ENCODE measurements at regions not wholly inside any gene's neighbourhood (a gene's known extent, or its start where the extent isn't known, plus 50 kb on each side); places are given as distances from the start of the nearest gene placed in this dataset.
A peak's percentile ranks its signal among the peaks of the same experiment; 100 is the strongest.

DNA sequence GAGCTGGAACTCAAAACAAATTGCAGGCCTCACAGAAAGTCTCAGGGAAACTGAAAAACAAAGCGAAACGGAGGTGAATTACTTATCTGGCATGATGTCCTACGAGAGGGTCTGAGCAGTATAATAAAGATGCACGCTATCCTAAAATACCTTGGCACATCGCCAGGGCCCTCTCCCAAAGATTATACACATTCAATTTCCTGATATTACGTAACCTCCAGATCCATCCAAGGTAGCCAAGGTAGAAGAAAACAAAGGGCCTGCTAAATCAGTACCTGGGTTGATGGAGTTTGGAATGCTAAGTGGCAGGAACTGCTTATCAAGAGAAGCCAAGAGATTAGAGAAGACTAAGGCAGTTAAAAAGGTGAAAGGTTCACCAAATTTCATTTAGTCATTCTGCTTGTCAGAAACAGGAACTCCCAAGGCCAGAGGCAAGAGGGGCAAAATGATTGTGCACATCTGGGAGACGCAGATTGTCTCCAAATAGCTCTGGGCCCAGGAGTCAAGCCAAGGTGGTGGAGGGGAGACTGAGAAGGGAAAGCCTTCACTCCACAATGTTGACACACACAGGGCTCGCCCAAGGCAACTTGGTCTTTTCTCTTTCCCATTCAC is 236.8 kb upstream of the ATP5MC3 start:
- WGBS (ENCODE audit: missing lambda C conversion rate) = 51% methylated on average over 8 of the region's 8 CpGs
- DNase-seq (ENCODE audit: low read depth in 1 of 2, low spot score in 1 of 2) = no peak
- POLR2A ChIA-PET = no interaction called here
- CTCF ChIA-PET = no interaction called here
- TF ChIP-seq JUNB (IDR thresholded peaks at IDR 0.05) (no peak), TFCP2L1 (CRISPR knock-in tag; IDR thresholded peaks at IDR 0.05) (no peak), JUN (IDR thresholded peaks at IDR 0.05) (no peak), ZC3H11A (IDR thresholded peaks at IDR 0.05) (no peak), SMC3 (IDR thresholded peaks at IDR 0.05) (no peak), HOXA7 (CRISPR knock-in tag; IDR thresholded peaks at IDR 0.05) (no peak), FOSB (CRISPR knock-in tag; IDR thresholded peaks at IDR 0.05) (no peak), MAFK (IDR thresholded peaks at IDR 0.05; ENCODE audit: partially characterized antibody) (no peak), MYC (IDR thresholded peaks at IDR 0.05; ENCODE audit: borderline replicate concordance, low read length) (no peak), FOSL2 (IDR thresholded peaks at IDR 0.05) (no peak), FOSL2 (CRISPR knock-in tag; IDR thresholded peaks at IDR 0.05) (no peak), SREBF2 (IDR thresholded peaks at IDR 0.05) (no peak), RAD21 (conservative IDR thresholded peaks at IDR 0.05 in 1 of 2, IDR thresholded peaks at IDR 0.05 in 1 of 2) (no peak)
- TF ChIP-seq, protein P1, sequence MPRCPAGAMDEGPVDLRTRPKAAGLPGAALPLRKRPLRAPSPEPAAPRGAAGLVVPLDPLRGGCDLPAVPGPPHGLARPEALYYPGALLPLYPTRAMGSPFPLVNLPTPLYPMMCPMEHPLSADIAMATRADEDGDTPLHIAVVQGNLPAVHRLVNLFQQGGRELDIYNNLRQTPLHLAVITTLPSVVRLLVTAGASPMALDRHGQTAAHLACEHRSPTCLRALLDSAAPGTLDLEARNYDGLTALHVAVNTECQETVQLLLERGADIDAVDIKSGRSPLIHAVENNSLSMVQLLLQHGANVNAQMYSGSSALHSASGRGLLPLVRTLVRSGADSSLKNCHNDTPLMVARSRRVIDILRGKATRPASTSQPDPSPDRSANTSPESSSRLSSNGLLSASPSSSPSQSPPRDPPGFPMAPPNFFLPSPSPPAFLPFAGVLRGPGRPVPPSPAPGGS (IDR thresholded peaks at IDR 0.05) = no peak
- Histone ChIP-seq H3K4me3 (no peak overlapping the region), H3K27ac (no peak overlapping the region), H3K4me1 (no peaks in the 10 kb centered on the region), H3K4me2 (no peak overlapping the region), H3K9me3 (no peaks in the 10 kb centered on the region)
- no peak for ATAC-seq
- no peak for FAIRE-seq

DNA sequence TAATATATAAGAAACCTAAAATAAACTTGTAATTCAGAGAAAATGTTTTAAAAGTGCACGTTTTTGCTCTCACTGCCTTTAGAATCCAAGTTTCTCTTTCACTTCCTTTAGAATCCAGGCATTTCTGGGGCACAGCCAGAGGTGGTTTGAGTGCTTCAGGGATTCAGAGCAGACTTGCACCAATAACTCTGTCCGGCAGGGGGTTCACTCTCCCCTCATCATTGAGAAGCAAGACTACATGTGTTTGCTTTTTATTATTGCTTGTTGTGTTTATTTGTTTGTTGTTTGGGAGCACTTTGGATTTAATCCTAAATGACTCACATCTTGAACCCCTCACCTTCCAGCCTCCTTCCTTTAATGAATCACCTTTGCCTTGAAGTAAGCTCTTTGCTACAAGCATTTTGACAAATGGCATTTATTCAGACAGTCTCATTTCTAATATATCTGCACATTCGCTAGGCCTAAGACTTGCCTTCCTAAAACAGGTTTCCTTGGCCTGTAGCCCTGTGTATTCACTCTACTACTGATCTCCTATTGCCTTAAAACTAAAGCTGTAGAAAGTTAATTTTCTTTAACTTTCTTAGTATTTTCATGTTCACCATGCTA is 233.5 kb upstream of the ATP5MC3 start:
- POLR2A ChIA-PET = no interaction called here
- TF ChIP-seq FOSL2 (IDR thresholded peaks at IDR 0.05) = no peak
- TF ChIP-seq FOSL2 (CRISPR knock-in tag; IDR thresholded peaks at IDR 0.05) = no peak
- TF ChIP-seq, protein P2, sequence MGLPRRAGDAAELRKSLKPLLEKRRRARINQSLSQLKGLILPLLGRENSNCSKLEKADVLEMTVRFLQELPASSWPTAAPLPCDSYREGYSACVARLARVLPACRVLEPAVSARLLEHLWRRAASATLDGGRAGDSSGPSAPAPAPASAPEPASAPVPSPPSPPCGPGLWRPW (IDR thresholded peaks at IDR 0.05) = no peak
- peak; percentile 46; the same call in 2 of the 3 replicates for TF ChIP-seq SMC3 (IDR thresholded peaks at IDR 0.05)
- peak; percentile 39 to 53 for TF ChIP-seq RAD21 (conservative IDR thresholded peaks at IDR 0.05 in 1 of 2, IDR thresholded peaks at IDR 0.05 in 1 of 2)
- no peak for TF ChIP-seq NFE2L2 (conservative IDR thresholded peaks at IDR 0.05; ENCODE audit: low read length)
- TF ChIP-seq CBX2 (IDR thresholded peaks at IDR 0.05; ENCODE audit: borderline replicate concordance, low read depth) = no peak
- TF ChIP-seq, protein P1 (IDR thresholded peaks at IDR 0.05) = no peak
- no peak for TF ChIP-seq POLR2AphosphoS2 (conservative IDR thresholded peaks at IDR 0.05; ENCODE audit: low read length)
- TF ChIP-seq, protein P3, sequence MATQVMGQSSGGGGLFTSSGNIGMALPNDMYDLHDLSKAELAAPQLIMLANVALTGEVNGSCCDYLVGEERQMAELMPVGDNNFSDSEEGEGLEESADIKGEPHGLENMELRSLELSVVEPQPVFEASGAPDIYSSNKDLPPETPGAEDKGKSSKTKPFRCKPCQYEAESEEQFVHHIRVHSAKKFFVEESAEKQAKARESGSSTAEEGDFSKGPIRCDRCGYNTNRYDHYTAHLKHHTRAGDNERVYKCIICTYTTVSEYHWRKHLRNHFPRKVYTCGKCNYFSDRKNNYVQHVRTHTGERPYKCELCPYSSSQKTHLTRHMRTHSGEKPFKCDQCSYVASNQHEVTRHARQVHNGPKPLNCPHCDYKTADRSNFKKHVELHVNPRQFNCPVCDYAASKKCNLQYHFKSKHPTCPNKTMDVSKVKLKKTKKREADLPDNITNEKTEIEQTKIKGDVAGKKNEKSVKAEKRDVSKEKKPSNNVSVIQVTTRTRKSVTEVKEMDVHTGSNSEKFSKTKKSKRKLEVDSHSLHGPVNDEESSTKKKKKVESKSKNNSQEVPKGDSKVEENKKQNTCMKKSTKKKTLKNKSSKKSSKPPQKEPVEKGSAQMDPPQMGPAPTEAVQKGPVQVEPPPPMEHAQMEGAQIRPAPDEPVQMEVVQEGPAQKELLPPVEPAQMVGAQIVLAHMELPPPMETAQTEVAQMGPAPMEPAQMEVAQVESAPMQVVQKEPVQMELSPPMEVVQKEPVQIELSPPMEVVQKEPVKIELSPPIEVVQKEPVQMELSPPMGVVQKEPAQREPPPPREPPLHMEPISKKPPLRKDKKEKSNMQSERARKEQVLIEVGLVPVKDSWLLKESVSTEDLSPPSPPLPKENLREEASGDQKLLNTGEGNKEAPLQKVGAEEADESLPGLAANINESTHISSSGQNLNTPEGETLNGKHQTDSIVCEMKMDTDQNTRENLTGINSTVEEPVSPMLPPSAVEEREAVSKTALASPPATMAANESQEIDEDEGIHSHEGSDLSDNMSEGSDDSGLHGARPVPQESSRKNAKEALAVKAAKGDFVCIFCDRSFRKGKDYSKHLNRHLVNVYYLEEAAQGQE (IDR thresholded peaks at IDR 0.05) = no peak
- no peak for TF ChIP-seq EHF (CRISPR knock-in tag; IDR thresholded peaks at IDR 0.05)
- no peak for TF ChIP-seq HOXB5 (CRISPR knock-in tag; IDR thresholded peaks at IDR 0.05)
- no peak for TF ChIP-seq JUNB (IDR thresholded peaks at IDR 0.05)
- TF ChIP-seq, protein P4, sequence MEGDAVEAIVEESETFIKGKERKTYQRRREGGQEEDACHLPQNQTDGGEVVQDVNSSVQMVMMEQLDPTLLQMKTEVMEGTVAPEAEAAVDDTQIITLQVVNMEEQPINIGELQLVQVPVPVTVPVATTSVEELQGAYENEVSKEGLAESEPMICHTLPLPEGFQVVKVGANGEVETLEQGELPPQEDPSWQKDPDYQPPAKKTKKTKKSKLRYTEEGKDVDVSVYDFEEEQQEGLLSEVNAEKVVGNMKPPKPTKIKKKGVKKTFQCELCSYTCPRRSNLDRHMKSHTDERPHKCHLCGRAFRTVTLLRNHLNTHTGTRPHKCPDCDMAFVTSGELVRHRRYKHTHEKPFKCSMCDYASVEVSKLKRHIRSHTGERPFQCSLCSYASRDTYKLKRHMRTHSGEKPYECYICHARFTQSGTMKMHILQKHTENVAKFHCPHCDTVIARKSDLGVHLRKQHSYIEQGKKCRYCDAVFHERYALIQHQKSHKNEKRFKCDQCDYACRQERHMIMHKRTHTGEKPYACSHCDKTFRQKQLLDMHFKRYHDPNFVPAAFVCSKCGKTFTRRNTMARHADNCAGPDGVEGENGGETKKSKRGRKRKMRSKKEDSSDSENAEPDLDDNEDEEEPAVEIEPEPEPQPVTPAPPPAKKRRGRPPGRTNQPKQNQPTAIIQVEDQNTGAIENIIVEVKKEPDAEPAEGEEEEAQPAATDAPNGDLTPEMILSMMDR (IDR thresholded peaks at IDR 0.05) = peak; percentile 45
- no peak for TF ChIP-seq EHMT2 (IDR thresholded peaks at IDR 0.05; ENCODE audit: low read depth)
- TF ChIP-seq SREBF2 (IDR thresholded peaks at IDR 0.05) = no peak
- TF ChIP-seq, protein P5, sequence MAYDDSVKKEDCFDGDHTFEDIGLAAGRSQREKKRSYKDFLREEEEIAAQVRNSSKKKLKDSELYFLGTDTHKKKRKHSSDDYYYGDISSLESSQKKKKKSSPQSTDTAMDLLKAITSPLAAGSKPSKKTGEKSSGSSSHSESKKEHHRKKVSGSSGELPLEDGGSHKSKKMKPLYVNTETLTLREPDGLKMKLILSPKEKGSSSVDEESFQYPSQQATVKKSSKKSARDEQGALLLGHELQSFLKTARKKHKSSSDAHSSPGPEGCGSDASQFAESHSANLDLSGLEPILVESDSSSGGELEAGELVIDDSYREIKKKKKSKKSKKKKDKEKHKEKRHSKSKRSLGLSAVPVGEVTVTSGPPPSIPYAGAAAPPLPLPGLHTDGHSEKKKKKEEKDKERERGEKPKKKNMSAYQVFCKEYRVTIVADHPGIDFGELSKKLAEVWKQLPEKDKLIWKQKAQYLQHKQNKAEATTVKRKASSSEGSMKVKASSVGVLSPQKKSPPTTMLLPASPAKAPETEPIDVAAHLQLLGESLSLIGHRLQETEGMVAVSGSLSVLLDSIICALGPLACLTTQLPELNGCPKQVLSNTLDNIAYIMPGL (CRISPR knock-in tag; IDR thresholded peaks at IDR 0.05; ENCODE audit: borderline replicate concordance) = no peak

More for the DNA sequence above, 233.5 kb upstream of the ATP5MC3 start:
- no peaks in the 10 kb centered on the region for H3K9me3 ChIP-seq
- H3K27ac ChIP-seq = no peak overlapping the region
- H3K4me2 ChIP-seq = no peak overlapping the region
- H3K4me3 ChIP-seq = no peak overlapping the region
- peak; percentile 88 to 97 for ATAC-seq
- 26% methylated on average over 3 of the region's 3 CpGs for WGBS (ENCODE audit: missing lambda C conversion rate)
- no peaks in the 10 kb centered on the region for H3K4me1 ChIP-seq
- CTCF ChIA-PET = interaction anchor here (0.6 to 1.2 kb wide), 10 partner anchors 12 to 682 kb away, joined by 3 to 6 read pairs (median 4); no protein-coding TSS in a partner anchor
- DNase-seq (ENCODE audit: low read depth in 1 of 2, low spot score in 1 of 2) = peak; percentile 48 to 59
- no peak for FAIRE-seq
